NB4 (cell line): ENCODE measurements at regions not wholly inside any gene's neighbourhood (a gene's known extent, or its start where the extent isn't known, plus 50 kb on each side); places are given as distances from the start of the nearest gene placed in this dataset.

Experiments
- DNase-seq: peaks from one replicate; pipeline ENCODE4 v3.0.0; 2010; ENCODE audit warnings: low read depth
- H3K4me3 ChIP-seq: one replicate; pipeline ENCODE4 v1.5.1; 2011; ENCODE audit warnings: mild to moderate bottlenecking, low read depth, low read length, moderate library complexity
- MAX ChIP-seq: IDR thresholded peaks from 2 replicates; pipeline ENCODE4 v1.6.1; 2011; ENCODE audit warnings: low read depth, low read length
- MYC ChIP-seq: IDR thresholded peaks from 2 replicates; pipeline ENCODE4 v1.6.1; 2011; ENCODE audit warnings: low read depth, low read length
- POLR2A ChIP-seq: IDR thresholded peaks from 2 replicates; pipeline ENCODE4 v1.6.1; 2011; ENCODE audit warnings: mild to moderate bottlenecking; ENCODE audit not compliant: insufficient read length; ENCODE audit errors: extremely low read depth
- TF ChIP-seq, protein P1 (sequence below): IDR thresholded peaks from one replicate; pipeline ENCODE4 v1.5.1; 2012; ENCODE audit warnings: low read depth, low read length

- no peak overlapping the region for H3K4me3 ChIP-seq
- TF ChIP-seq MAX (no peak), POLR2A (no peak), MYC (no peak)
- TF ChIP-seq, protein P1, sequence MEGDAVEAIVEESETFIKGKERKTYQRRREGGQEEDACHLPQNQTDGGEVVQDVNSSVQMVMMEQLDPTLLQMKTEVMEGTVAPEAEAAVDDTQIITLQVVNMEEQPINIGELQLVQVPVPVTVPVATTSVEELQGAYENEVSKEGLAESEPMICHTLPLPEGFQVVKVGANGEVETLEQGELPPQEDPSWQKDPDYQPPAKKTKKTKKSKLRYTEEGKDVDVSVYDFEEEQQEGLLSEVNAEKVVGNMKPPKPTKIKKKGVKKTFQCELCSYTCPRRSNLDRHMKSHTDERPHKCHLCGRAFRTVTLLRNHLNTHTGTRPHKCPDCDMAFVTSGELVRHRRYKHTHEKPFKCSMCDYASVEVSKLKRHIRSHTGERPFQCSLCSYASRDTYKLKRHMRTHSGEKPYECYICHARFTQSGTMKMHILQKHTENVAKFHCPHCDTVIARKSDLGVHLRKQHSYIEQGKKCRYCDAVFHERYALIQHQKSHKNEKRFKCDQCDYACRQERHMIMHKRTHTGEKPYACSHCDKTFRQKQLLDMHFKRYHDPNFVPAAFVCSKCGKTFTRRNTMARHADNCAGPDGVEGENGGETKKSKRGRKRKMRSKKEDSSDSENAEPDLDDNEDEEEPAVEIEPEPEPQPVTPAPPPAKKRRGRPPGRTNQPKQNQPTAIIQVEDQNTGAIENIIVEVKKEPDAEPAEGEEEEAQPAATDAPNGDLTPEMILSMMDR = no peak
- DNase-seq = no peak
Observed at GRCh38 chr13:61838568-61838967, 422.9 kb upstream of the PCDH20 start.

DNA sequence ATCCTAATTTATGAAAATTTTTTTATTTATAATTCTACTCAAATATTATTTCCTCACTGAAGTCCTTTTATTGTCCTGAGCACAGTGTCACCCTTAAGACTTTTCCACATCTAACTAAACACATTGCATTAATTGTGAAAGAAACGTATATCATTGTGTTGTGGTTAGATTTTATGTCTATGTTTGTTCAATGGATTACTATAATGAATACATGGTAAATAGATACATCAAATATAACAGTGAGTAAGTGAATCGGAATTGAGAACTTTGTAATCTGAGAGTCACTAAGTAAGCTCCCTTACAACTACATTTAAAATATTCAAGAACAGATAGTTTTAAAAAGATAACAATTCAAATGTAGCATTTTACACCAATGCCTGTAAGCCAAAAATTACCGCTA is 417.6 kb upstream of the PCDH20 start:
- no peak overlapping the region for H3K4me3 ChIP-seq
- DNase-seq = no peak
- TF ChIP-seq MYC (no peak), MAX (no peak), POLR2A (no peak)
- TF ChIP-seq, protein P1 = no peak

GRCh38 chr13:61831026-61831425 is 415.4 kb upstream of the PCDH20 start:
- H3K4me3 ChIP-seq = no peak overlapping the region
- DNase-seq = no peak
- TF ChIP-seq MYC (no peak), MAX (no peak), POLR2A (no peak)
- TF ChIP-seq, protein P1 = no peak

DNA sequence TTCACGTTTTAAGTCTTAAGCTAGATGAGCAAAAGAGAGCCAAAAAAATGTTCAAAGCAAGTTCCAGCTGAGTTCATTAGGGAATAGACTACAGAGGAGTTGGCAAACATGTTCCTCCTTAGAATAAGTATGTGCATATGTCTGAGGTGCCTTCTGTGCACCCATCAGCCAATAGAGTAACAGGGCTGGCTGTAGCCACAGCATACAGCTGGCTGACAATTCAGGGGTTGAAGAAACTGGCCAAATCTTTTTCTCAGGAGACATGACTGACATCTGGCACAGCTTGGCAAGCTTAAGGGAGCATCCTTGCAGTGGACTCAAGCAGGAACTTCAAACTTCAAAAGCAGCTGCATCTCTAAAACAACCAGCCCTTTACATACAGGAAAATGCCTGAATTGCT is 414.8 kb upstream of the PCDH20 start:
- no peak for TF ChIP-seq MYC
- TF ChIP-seq, protein P1 = no peak
- TF ChIP-seq POLR2A = no peak
- TF ChIP-seq MAX = no peak
- H3K4me3 ChIP-seq = no peak overlapping the region
- DNase-seq = no peak

DNA sequence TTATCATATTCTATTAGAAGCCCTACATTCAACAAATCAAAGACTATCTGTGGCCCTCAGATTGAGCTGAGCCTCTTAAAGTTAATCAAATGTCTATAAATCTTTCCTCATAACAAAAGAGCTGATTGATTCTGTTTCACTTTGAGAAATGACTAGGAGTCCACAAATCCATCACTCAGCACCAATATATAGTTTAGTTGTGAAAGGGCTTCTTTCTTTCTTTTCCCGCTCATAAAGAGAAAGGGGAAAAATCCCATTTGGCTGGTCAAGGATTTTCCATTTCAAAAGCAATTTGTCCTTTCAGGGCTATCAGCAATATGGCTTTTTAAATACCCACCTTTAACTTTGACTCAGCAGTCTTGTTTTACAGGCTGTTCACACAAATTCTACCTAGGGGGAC is 408.5 kb upstream of the PCDH20 start:
- TF ChIP-seq, protein P1 = no peak
- TF ChIP-seq MAX (no peak), POLR2A (no peak), MYC (no peak)
- H3K4me3 ChIP-seq = no peak overlapping the region
- DNase-seq = no peak

- no peak for DNase-seq
- no peak for TF ChIP-seq MAX
- TF ChIP-seq, protein P1 = no peak
- no peak for TF ChIP-seq POLR2A
- no peak for TF ChIP-seq MYC
- no peak overlapping the region for H3K4me3 ChIP-seq
Observed at GRCh38 chr13:61812286-61812685, 396.6 kb upstream of the PCDH20 start.
